ENCODE measurements at regions not wholly inside any gene's neighbourhood (a gene's known extent, or its start where the extent isn't known, plus 50 kb on each side); places are given as distances from the start of the nearest gene placed in this dataset.
A peak's percentile ranks its signal among the peaks of the same experiment; 100 is the strongest.

DNA sequence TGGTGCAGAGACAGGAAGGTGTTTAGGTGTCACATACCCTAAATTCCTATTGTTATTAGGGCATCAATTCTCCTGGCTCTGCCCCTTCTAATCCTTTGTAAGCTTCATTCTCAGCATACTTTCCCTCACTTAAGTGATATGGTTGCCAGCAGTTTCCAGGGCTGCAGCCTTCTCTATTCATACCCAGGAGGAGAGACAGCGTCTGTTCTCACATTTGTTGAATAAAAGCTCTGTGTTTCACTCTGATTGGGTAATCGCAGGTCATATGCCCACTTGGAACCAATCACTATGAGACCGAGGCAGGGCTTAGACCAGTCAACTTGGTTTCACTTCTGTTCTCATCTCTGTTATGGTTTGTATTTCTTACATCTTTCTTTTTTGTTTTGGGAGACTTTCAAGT is 109.6 kb upstream of the MTPN start:
- BruUV-seq (replicated peaks): no TSS peak

More for the DNA sequence above, 109.6 kb upstream of the MTPN start:
- POLR2A ChIA-PET: no interaction called here
- H3K9me3 ChIP-seq (replicated peaks; ENCODE audit: control insufficient read depth, insufficient read depth, low read length): no peaks in the 10 kb centered on the region
- DNase-seq (ENCODE audit: low read depth, low spot score): peak; percentile 86
- TF ChIP-seq CTCF (IDR thresholded peaks at IDR 0.05; ENCODE audit: extremely low read depth in 1 of 2, insufficient read depth in 1 of 2, low read depth in 1 of 2, low read length in 2 of 2): no peak
- TF ChIP-seq MAX (IDR thresholded peaks at IDR 0.05; ENCODE audit: insufficient read depth, insufficient read length): peak; percentile 66
- H3K9ac ChIP-seq (replicated peaks; ENCODE audit: extremely low read depth, insufficient read depth, low read length): peak overlapping the region; percentile 34
- dilution Hi-C loops (cut with MboI; ENCODE audit: extremely low pct_ligation_motif_present, low sequenced_read_pairs): no loop called here
- no peak overlapping the region for H3K27ac ChIP-seq (ENCODE audit: insufficient read depth, low read depth, low read length)
- intact Hi-C loops (cut with micrococcal nuclease): no loop called here
- no peaks in the 10 kb centered on the region for H3K4me1 ChIP-seq (ENCODE audit: control insufficient read depth, extremely low read depth, insufficient read depth, low read length)
- H3K4me2 ChIP-seq (ENCODE audit: insufficient read depth, low read length): peak overlapping the region; percentile 69
- H4K20me1 ChIP-seq (replicated peaks; ENCODE audit: control insufficient read depth, extremely low read depth, insufficient read depth, low read length): no peaks in the 10 kb centered on the region
- H3K27me3 ChIP-seq (ENCODE audit: control insufficient read depth in 2 of 2, insufficient read depth in 2 of 2, low read length in 2 of 2): no peaks in the 10 kb centered on the region
- CTCF ChIA-PET: interaction anchor here (0.9 to 1.3 kb wide), 2 partner anchors 10 to 1506 kb away, joined by 3 to 4 read pairs; no protein-coding TSS in a partner anchor
- H2AFZ ChIP-seq (ENCODE audit: low read depth, low read length): peak overlapping the region; percentile 97
- peak; percentile 89 for FAIRE-seq
- no peaks in the 10 kb centered on the region for H3K36me3 ChIP-seq (ENCODE audit: control insufficient read depth in 2 of 2, extremely low read depth in 1 of 2, insufficient read depth in 2 of 2, low read length in 2 of 2)
- peak overlapping the region; percentile 4 to 58 (median 43) for H3K4me3 ChIP-seq (replicated peaks in 1 of 3; ENCODE audit: insufficient read depth in 1 of 3, low read depth in 1 of 3, low read length in 3 of 3)
- H3K79me2 ChIP-seq (ENCODE audit: control insufficient read depth, insufficient read depth, low read length): no peaks in the 10 kb centered on the region
- no peaks in the 10 kb centered on the region for H3K9me1 ChIP-seq (replicated peaks; ENCODE audit: control insufficient read depth, extremely low read depth, insufficient read depth, low read length)

Data from endothelial cell of umbilical vein (primary cell).